HEK293 (cell line): ENCODE measurements at regions not wholly inside any gene's neighbourhood (a gene's known extent, or its start where the extent isn't known, plus 50 kb on each side); places are given as distances from the start of the nearest gene placed in this dataset.

Source experiments
- CTCF ChIP-seq: fragments of 450-650 bp; formaldehyde crosslinking; IDR thresholded peaks from 2 replicates; pipeline ENCODE4 v1.5.1; 2016; ENCODE audit warnings: missing biosample characterization, missing genetic modification characterization
- ELK4 ChIP-seq: IDR thresholded peaks from 2 replicates; pipeline ENCODE4 v1.6.1; 2011; ENCODE audit warnings: mild to moderate bottlenecking, low read depth, low read length, borderline replicate concordance
- GLI2 ChIP-seq: fragments of 450-650 bp; formaldehyde crosslinking; IDR thresholded peaks from 2 replicates; pipeline ENCODE4; 2017; ENCODE audit warnings: missing biosample characterization, missing genetic modification characterization, low read depth, borderline replicate concordance
- HIC1 ChIP-seq: fragments of 450-650 bp; formaldehyde crosslinking; IDR thresholded peaks from 2 replicates; pipeline ENCODE4 v1.5.1; 2016; ENCODE audit warnings: missing biosample characterization, missing genetic modification characterization
- KLF7 ChIP-seq: fragments of 450-650 bp; formaldehyde crosslinking; IDR thresholded peaks from 2 replicates; pipeline ENCODE4 v1.5.1; 2016; ENCODE audit warnings: missing biosample characterization, missing genetic modification characterization, borderline replicate concordance
- OSR2 ChIP-seq: fragments of 450-650 bp; formaldehyde crosslinking; IDR thresholded peaks from 2 replicates; pipeline ENCODE4 v1.5.1; 2016; ENCODE audit warnings: missing biosample characterization, missing genetic modification characterization
- PRDM1 ChIP-seq: fragments of 450-650 bp; formaldehyde crosslinking; IDR thresholded peaks from 2 replicates; pipeline ENCODE4; 2016; ENCODE audit warnings: missing biosample characterization, missing genetic modification characterization
- TRIM28 ChIP-seq: IDR thresholded peaks from 2 replicates; pipeline ENCODE4 v1.6.1; 2011; ENCODE audit warnings: low read length, control low read depth, borderline replicate concordance
- ZBTB17 ChIP-seq: fragments of 450-650 bp; formaldehyde crosslinking; IDR thresholded peaks from 2 replicates; pipeline ENCODE4 v1.5.1; 2016; ENCODE audit warnings: missing biosample characterization, missing genetic modification characterization
- ZBTB20 ChIP-seq: fragments of 450-650 bp; formaldehyde crosslinking; IDR thresholded peaks from 2 replicates; pipeline ENCODE4 v1.5.1; 2016; ENCODE audit warnings: missing biosample characterization, missing genetic modification characterization
- ZBTB21 ChIP-seq: fragments of 450-650 bp; formaldehyde crosslinking; IDR thresholded peaks from 2 replicates; pipeline ENCODE4 v1.5.1; 2017; ENCODE audit warnings: missing biosample characterization, missing genetic modification characterization
- ZNF10 ChIP-seq: fragments of 450-650 bp; formaldehyde crosslinking; IDR thresholded peaks from 2 replicates; pipeline ENCODE4 v1.5.1; 2017; ENCODE audit warnings: missing biosample characterization, missing genetic modification characterization
- ZNF138 ChIP-seq: fragments of 450-650 bp; formaldehyde crosslinking; IDR thresholded peaks from 2 replicates; pipeline ENCODE4 v1.5.1; 2016; ENCODE audit warnings: missing biosample characterization, missing genetic modification characterization, borderline replicate concordance
- ZNF16 ChIP-seq: fragments of 450-650 bp; formaldehyde crosslinking; IDR thresholded peaks from 2 replicates; pipeline ENCODE4 v1.5.1; 2016; ENCODE audit warnings: low read depth, missing biosample characterization, missing genetic modification characterization
- ZNF18 ChIP-seq: fragments of 450-650 bp; formaldehyde crosslinking; IDR thresholded peaks from 2 replicates; pipeline ENCODE4 v1.5.1; 2016; ENCODE audit warnings: missing biosample characterization, missing genetic modification characterization
- ZNF184 ChIP-seq: fragments of 450-650 bp; IDR thresholded peaks from 2 replicates; pipeline ENCODE4 v1.5.1; 2018; ENCODE audit warnings: missing biosample characterization, mild to moderate bottlenecking, missing genetic modification characterization
- ZNF19 ChIP-seq: fragments of 450-650 bp; formaldehyde crosslinking; IDR thresholded peaks from 2 replicates; pipeline ENCODE4; 2016; ENCODE audit warnings: missing biosample characterization, missing genetic modification characterization, low read depth
- ZNF202 ChIP-seq: fragments of 450-650 bp; formaldehyde crosslinking; IDR thresholded peaks from 2 replicates; pipeline ENCODE4 v1.5.1; 2016; ENCODE audit warnings: missing biosample characterization, missing genetic modification characterization, borderline replicate concordance
- ZNF23 ChIP-seq: fragments of 450-650 bp; formaldehyde crosslinking; IDR thresholded peaks from 2 replicates; pipeline ENCODE4 v1.5.1; 2016; ENCODE audit warnings: missing biosample characterization, missing genetic modification characterization, borderline replicate concordance
- ZNF302 ChIP-seq: fragments of 450-650 bp; formaldehyde crosslinking; IDR thresholded peaks from 2 replicates; pipeline ENCODE4 v1.5.1; 2016; ENCODE audit warnings: missing biosample characterization, missing genetic modification characterization, low read depth
- ZNF416 ChIP-seq: fragments of 450-650 bp; formaldehyde crosslinking; IDR thresholded peaks from 2 replicates; pipeline ENCODE4 v1.5.1; 2016; ENCODE audit warnings: missing biosample characterization, missing genetic modification characterization
- ZNF514 ChIP-seq: fragments of 450-650 bp; formaldehyde crosslinking; IDR thresholded peaks from 2 replicates; pipeline ENCODE4 v1.5.1; 2016; ENCODE audit warnings: missing biosample characterization, missing genetic modification characterization
- ZNF518A ChIP-seq: fragments of 450-650 bp; formaldehyde crosslinking; conservative IDR thresholded peaks from 2 replicates; pipeline ENCODE4 v1.5.1; 2016; ENCODE audit warnings: low read depth, missing biosample characterization, missing genetic modification characterization
- ZNF548 ChIP-seq: fragments of 450-650 bp; formaldehyde crosslinking; IDR thresholded peaks from 2 replicates; pipeline ENCODE4 v1.5.1; 2016; ENCODE audit warnings: missing biosample characterization, missing genetic modification characterization
- ZNF621 ChIP-seq: fragments of 450-650 bp; formaldehyde crosslinking; IDR thresholded peaks from 2 replicates; pipeline ENCODE4 v1.5.1; 2017; ENCODE audit warnings: missing biosample characterization, missing genetic modification characterization
- ZNF624 ChIP-seq: fragments of 450-650 bp; formaldehyde crosslinking; IDR thresholded peaks from 2 replicates; pipeline ENCODE4 v1.5.1; 2017; ENCODE audit warnings: missing biosample characterization, missing genetic modification characterization
- ZNF707 ChIP-seq: fragments of 450-650 bp; formaldehyde crosslinking; IDR thresholded peaks from 2 replicates; pipeline ENCODE4 v1.5.1; 2016; ENCODE audit warnings: missing biosample characterization, missing genetic modification characterization
- ZNF747 ChIP-seq: fragments of 450-650 bp; formaldehyde crosslinking; IDR thresholded peaks from 2 replicates; pipeline ENCODE4 v1.5.1; 2016; ENCODE audit warnings: missing biosample characterization, missing genetic modification characterization
- ZNF777 ChIP-seq: fragments of 450-650 bp; formaldehyde crosslinking; IDR thresholded peaks from 2 replicates; pipeline ENCODE4 v1.5.1; 2017; ENCODE audit warnings: missing biosample characterization, missing genetic modification characterization, borderline replicate concordance
- ZNF791 ChIP-seq: fragments of 450-650 bp; formaldehyde crosslinking; IDR thresholded peaks from 2 replicates; pipeline ENCODE4 v1.5.1; 2016; ENCODE audit warnings: missing biosample characterization, missing genetic modification characterization

GRCh38 chr6:150528648-150529285, 70.9 kb upstream of the PLEKHG1 start (continued):
- TF ChIP-seq ZNF202 (tag by site-specific recombination) = no peak
- TF ChIP-seq ZNF707 = no peak
- TF ChIP-seq ZNF777 (tag by site-specific recombination) = no peak
- TF ChIP-seq ZNF548 = no peak
- TF ChIP-seq ZBTB21 (tag by site-specific recombination) = no peak
- no peak for TF ChIP-seq GLI2 (tag by site-specific recombination)
- TF ChIP-seq TRIM28 = no peak
- no peak for TF ChIP-seq ZNF16 (tag by site-specific recombination)
- TF ChIP-seq ZNF416 (tag by site-specific recombination) = no peak
- TF ChIP-seq CTCF (tag by site-specific recombination) = no peak
- TF ChIP-seq ZNF624 (tag by site-specific recombination) = no peak
- TF ChIP-seq ZNF18 (tag by site-specific recombination) = peak; percentile 67; the same call in 1 of the 2 replicates
- TF ChIP-seq ZNF621 (tag by site-specific recombination) = no peak
- TF ChIP-seq ZNF791 (tag by site-specific recombination) = no peak
- TF ChIP-seq ZNF302 (tag by site-specific recombination) = no peak
- TF ChIP-seq ZBTB17 (tag by site-specific recombination) = peak; percentile 99
- TF ChIP-seq ELK4 = no peak
- TF ChIP-seq ZNF747 (tag by site-specific recombination) = no peak
- TF ChIP-seq OSR2 (tag by site-specific recombination) = no peak
- TF ChIP-seq ZNF19 = no peak
- TF ChIP-seq ZNF514 (tag by site-specific recombination) = no peak
- no peak; the same call in 1 of the 2 replicates for TF ChIP-seq ZBTB20 (tag by site-specific recombination)
- no peak for TF ChIP-seq ZNF184
- TF ChIP-seq ZNF138 (tag by site-specific recombination) = no peak
- no peak for TF ChIP-seq PRDM1 (tag by site-specific recombination)
- TF ChIP-seq HIC1 (tag by site-specific recombination) = no peak
- TF ChIP-seq ZNF518A = no peak
- no peak for TF ChIP-seq ZNF10 (tag by site-specific recombination)
- TF ChIP-seq KLF7 = no peak
- TF ChIP-seq ZNF23 (tag by site-specific recombination) = no peak
